Suprapubic skin (tissue), 4 donors: ENCODE measurements at regions not wholly inside any gene's neighbourhood (a gene's known extent, or its start where the extent isn't known, plus 50 kb on each side); places are given as distances from the start of the nearest gene placed in this dataset.

Source experiments
- DNase-seq, 2 donors: peaks; one replicate each; pipeline ENCODE4 v3.0.0-alpha.2; 2019; ENCODE audit warnings: low spot score in 2 of 2
- H3K27ac ChIP-seq: fragments of 200-600 bp; sonication (generic); one replicate; pipeline ENCODE4 v1.5.1; 2019
- H3K27me3 ChIP-seq: fragments of 200-600 bp; sonication (generic); one replicate; pipeline ENCODE4 v1.5.1; 2019
- H3K36me3 ChIP-seq: fragments of 200-600 bp; sonication (generic); one replicate; pipeline ENCODE4 v1.5.1; 2019
- H3K4me1 ChIP-seq: fragments of 200-600 bp; sonication (generic); one replicate; pipeline ENCODE4 v1.5.1; 2019
- H3K4me3 ChIP-seq: fragments of 200-600 bp; sonication (generic); one replicate; pipeline ENCODE4 v1.5.1; 2019; ENCODE audit warnings: mild to moderate bottlenecking
- H3K9me3 ChIP-seq: fragments of 200-600 bp; sonication (generic); one replicate; pipeline ENCODE4 v1.5.1; 2019
- EP300 ChIP-seq: sonication (generic); formaldehyde crosslinking; IDR thresholded peaks from one replicate; pipeline ENCODE4 v1.6.1; 2017; ENCODE audit warnings: antibody characterized with exemption
- POLR2A ChIP-seq, 2 donors: fragments of 450-650 bp; IDR thresholded peaks; one replicate each; pipeline ENCODE4 v1.6.1; 2017; ENCODE audit warnings: antibody characterized with exemption in 2 of 2, mild to moderate bottlenecking in 2 of 2, moderate library complexity in 2 of 2
- POLR2AphosphoS5 ChIP-seq, 3 donors: sonication (generic); formaldehyde crosslinking; IDR thresholded peaks; one replicate each; pipeline ENCODE4 v1.6.1; 2017; ENCODE audit warnings: antibody characterized with exemption in 3 of 3
- WGBS: methylation state at CpG from one replicate; pipeline ENCODE4 v1.1.5; 2018; 5-methylcytosine and 5-hydroxymethylcytosine counted together
- TF ChIP-seq, protein P1 (sequence below), 2 donors: fragments of 200-600 bp in 1 of 2; fragments of 450-650 bp in 1 of 2; sonication (generic) in 1 of 2; IDR thresholded peaks; one replicate each; pipeline ENCODE4 v1.5.1; 2016 to 2019; ENCODE audit warnings: antibody characterized with exemption in 2 of 2, mild to moderate bottlenecking in 1 of 2, moderate library complexity in 1 of 2

DNA sequence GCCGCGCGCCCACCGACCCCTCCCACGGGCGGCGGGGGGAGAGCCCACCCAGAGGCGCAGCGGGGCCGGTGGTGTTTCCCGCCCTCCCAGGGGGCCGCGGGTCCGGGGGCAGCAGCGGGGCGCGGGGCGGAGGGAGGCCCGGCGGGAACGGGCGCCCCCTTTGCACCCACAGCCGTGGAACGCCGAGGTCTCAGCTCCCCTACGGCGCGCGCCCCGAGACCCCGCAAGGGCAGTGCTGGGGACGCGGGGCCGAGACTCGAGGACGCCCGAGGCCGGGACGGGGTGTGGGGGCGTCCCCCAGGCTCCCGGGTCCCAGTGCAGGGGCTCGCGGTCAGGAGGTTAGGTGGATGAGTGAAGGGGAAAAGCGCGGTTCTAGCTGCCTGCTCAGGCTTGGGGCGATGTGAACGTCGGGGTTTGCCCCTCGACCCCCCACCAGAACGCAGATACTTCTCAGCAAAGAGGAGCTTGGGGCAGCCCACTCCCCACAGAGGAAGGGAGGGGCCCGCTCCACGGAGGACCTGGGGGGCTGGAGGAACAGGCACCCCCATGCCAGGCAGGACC lies 65.5 kb upstream of the BHLHE23 start:
- WGBS, result 10% methylated on average over 2 of the region's 52 CpGs
- Histone ChIP-seq H3K36me3 (no peaks in the 10 kb centered on the region), H3K4me3 (no peak overlapping the region), H3K27me3 (peaks cover 87% of the 10 kb centered on the region), H3K27ac (no peak overlapping the region), H3K9me3 (no peaks in the 10 kb centered on the region), H3K4me1 (no peaks in the 10 kb centered on the region)
- TF ChIP-seq POLR2AphosphoS5 (IDR thresholded peaks at IDR 0.05), result no peak
- TF ChIP-seq, protein P1, sequence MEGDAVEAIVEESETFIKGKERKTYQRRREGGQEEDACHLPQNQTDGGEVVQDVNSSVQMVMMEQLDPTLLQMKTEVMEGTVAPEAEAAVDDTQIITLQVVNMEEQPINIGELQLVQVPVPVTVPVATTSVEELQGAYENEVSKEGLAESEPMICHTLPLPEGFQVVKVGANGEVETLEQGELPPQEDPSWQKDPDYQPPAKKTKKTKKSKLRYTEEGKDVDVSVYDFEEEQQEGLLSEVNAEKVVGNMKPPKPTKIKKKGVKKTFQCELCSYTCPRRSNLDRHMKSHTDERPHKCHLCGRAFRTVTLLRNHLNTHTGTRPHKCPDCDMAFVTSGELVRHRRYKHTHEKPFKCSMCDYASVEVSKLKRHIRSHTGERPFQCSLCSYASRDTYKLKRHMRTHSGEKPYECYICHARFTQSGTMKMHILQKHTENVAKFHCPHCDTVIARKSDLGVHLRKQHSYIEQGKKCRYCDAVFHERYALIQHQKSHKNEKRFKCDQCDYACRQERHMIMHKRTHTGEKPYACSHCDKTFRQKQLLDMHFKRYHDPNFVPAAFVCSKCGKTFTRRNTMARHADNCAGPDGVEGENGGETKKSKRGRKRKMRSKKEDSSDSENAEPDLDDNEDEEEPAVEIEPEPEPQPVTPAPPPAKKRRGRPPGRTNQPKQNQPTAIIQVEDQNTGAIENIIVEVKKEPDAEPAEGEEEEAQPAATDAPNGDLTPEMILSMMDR (IDR thresholded peaks at IDR 0.05), result no peak
- no peak for TF ChIP-seq EP300
- no peak for TF ChIP-seq POLR2A (IDR thresholded peaks at IDR 0.05)
- peak; percentile 32 to 74 for DNase-seq

DNA sequence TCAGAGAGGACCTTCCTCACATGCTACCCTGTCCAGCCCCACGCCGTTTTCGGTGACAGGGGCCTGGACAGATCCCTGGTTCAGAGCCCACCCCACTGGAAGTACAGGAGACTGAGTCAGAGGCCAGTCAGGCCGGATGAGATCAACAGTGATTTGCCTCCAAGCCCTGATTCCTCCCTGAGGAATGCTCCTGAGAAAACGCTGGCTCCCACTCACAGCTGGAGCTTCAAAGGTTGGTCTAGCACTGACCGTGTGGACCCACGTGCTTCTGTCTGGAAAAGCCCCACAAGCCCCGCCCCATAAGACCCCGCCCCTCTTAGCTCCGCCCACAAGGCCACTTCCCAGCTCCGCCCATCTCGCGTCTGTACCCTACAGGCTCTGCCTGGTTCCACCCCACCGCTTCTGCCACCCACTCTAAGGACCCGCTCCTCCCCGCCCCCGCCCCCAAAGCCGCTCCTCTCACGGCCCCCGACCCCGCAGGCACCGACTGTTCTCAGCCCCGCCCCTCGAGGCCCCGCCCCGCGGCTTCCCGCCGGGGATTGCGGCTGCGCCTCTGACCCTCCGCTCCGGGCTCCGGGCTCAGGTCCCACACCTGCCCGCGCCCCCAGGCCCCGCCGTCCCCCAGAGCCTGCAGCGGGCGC lies 64.9 kb upstream of the BHLHE23 start:
- Histone ChIP-seq H3K27me3 (peaks cover 87% of the 10 kb centered on the region), H3K4me3 (no peak overlapping the region), H3K27ac (no peak overlapping the region), H3K9me3 (no peaks in the 10 kb centered on the region), H3K4me1 (no peaks in the 10 kb centered on the region), H3K36me3 (no peaks in the 10 kb centered on the region)
- 26% methylated on average over 11 of the region's 40 CpGs for WGBS
- TF ChIP-seq, protein P1 (IDR thresholded peaks at IDR 0.05), result no peak
- TF ChIP-seq EP300 (no peak), POLR2A (IDR thresholded peaks at IDR 0.05) (no peak), POLR2AphosphoS5 (IDR thresholded peaks at IDR 0.05) (no peak)
- peak; percentile 37 to 70 for DNase-seq

DNA sequence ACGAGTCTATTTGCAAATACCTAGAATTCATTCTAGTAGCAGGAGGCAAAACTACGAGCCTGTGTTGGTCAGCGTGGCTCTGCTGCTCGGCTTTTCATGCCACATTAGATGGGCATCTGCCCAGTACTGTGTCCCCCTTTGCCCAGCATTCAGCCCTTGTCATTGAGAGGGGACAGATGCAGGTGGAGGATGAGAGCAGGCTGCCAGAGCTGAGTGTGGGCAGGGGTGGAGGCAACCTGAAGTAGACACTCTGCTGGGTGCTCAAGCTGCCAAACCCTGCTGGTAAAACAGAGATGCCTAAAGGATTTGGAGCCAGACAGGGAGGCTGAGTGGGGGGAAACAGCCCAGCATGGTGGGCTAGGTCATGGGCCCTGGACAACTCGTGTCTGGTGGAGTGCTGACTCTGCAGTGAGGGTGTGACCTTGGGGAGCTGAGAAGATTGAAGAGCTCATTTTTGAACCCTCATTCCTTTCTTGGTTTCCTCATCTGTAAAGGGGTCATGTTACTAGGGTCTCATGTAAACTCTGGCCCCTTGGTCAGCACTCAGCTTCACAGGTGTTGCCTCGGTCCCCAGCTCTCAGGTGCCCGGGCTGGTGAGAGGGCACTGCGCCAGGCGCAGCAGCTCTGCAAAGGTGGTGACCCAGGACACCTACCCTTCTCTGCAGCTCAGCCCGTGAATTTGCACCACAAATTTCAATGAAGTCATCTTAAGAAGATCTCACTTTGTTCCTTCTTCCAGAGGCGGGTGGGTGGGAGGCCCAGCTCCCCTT lies 64.2 kb upstream of the BHLHE23 start:
- H3K9me3 ChIP-seq, result no peaks in the 10 kb centered on the region
- DNase-seq, result peak; percentile 27 to 55
- H3K36me3 ChIP-seq, result no peaks in the 10 kb centered on the region
- H3K27ac ChIP-seq, result no peak overlapping the region
- H3K27me3 ChIP-seq, result peaks cover 88% of the 10 kb centered on the region
- no peak overlapping the region for H3K4me3 ChIP-seq
- no peaks in the 10 kb centered on the region for H3K4me1 ChIP-seq
- WGBS, result 76% methylated on average over 11 of the region's 11 CpGs
- TF ChIP-seq EP300 (no peak), POLR2AphosphoS5 (IDR thresholded peaks at IDR 0.05) (no peak), POLR2A (IDR thresholded peaks at IDR 0.05) (no peak)
- TF ChIP-seq, protein P1 (IDR thresholded peaks at IDR 0.05), result no peak

- Histone ChIP-seq H3K27me3 (peaks cover 92% of the 10 kb centered on the region), H3K36me3 (no peaks in the 10 kb centered on the region), H3K9me3 (no peaks in the 10 kb centered on the region), H3K4me1 (no peaks in the 10 kb centered on the region), H3K27ac (no peak overlapping the region), H3K4me3 (no peak overlapping the region)
- TF ChIP-seq EP300 (no peak), POLR2AphosphoS5 (IDR thresholded peaks at IDR 0.05) (no peak)
- TF ChIP-seq, protein P1 (IDR thresholded peaks at IDR 0.05), result no peak
- peak in 1 of 2 donors; percentile 52 for DNase-seq
- 44% methylated on average over 3 of the region's 3 CpGs for WGBS
Observed at GRCh38 chr20:63070301-63070625, 63.5 kb upstream of the BHLHE23 start.

GRCh38 chr20:63068711-63069367 lies 62.1 kb upstream of the BHLHE23 start:
- TF ChIP-seq EP300, result no peak
- TF ChIP-seq POLR2A (IDR thresholded peaks at IDR 0.05), result no peak
- TF ChIP-seq POLR2AphosphoS5 (IDR thresholded peaks at IDR 0.05), result no peak
- TF ChIP-seq, protein P1 (IDR thresholded peaks at IDR 0.05), result no peak
- Histone ChIP-seq H3K4me1 (no peaks in the 10 kb centered on the region), H3K9me3 (no peaks in the 10 kb centered on the region), H3K27ac (no peak overlapping the region), H3K36me3 (no peaks in the 10 kb centered on the region), H3K27me3 (peaks cover 95% of the 10 kb centered on the region), H3K4me3 (no peak overlapping the region)
- 77% methylated on average over 5 of the region's 10 CpGs for WGBS
- peak; percentile 40 to 63 for DNase-seq
